GM12865 (cell line): ENCODE measurements at regions not wholly inside any gene's neighbourhood (a gene's known extent, or its start where the extent isn't known, plus 50 kb on each side); places are given as distances from the start of the nearest gene placed in this dataset.

Source experiments
- DNase-seq: peaks from one replicate; pipeline ENCODE4 v3.0.0; 2010; ENCODE audit warnings: low read depth
- H3K4me3 ChIP-seq: 2 replicates; pipeline ENCODE4 v1.5.1; 2011; ENCODE audit warnings: mild to moderate bottlenecking, low read depth, low read length, control low read depth
- CTCF ChIP-seq: IDR thresholded peaks from 2 replicates; pipeline ENCODE4 v1.5.1; 2011; ENCODE audit warnings: low read length, control low read depth, low read depth, inconsistent platforms; ENCODE audit not compliant: insufficient read depth; ENCODE audit errors: missing control alignments

GRCh38 chr7:130941322-130942210, 207.6 kb upstream of the KLF14 start:
- peak; percentile 67 for DNase-seq
- TF ChIP-seq CTCF: no peak
- peak overlapping the region; percentile 63 for H3K4me3 ChIP-seq

GRCh38 chr7:130942211-130942964, 208.4 kb upstream of the KLF14 start:
- H3K4me3 ChIP-seq: peak overlapping the region; percentile 63
- peak; percentile 70 for DNase-seq
- TF ChIP-seq CTCF: no peak

GRCh38 chr7:130943336-130943901, 209.4 kb upstream of the KLF14 start:
- no peak for DNase-seq
- no peak for TF ChIP-seq CTCF
- H3K4me3 ChIP-seq: peak overlapping the region; percentile 63

- peak overlapping the region; percentile 63 for H3K4me3 ChIP-seq
- no peak for DNase-seq
- no peak for TF ChIP-seq CTCF
Measured at GRCh38 chr7:130943981-130944380, 210.0 kb upstream of the KLF14 start.

GRCh38 chr7:130944997-130945396, 211.0 kb upstream of the KLF14 start:
- H3K4me3 ChIP-seq: no peak overlapping the region
- DNase-seq: no peak
- TF ChIP-seq CTCF: no peak

GRCh38 chr7:130945411-130945811, 211.4 kb upstream of the KLF14 start:
- no peak for TF ChIP-seq CTCF
- H3K4me3 ChIP-seq: peak overlapping the region; percentile 23
- DNase-seq: peak; percentile 46
